ENCODE measurements at regions not wholly inside any gene's neighbourhood (a gene's known extent, or its start where the extent isn't known, plus 50 kb on each side); places are given as distances from the start of the nearest gene placed in this dataset.

DNA sequence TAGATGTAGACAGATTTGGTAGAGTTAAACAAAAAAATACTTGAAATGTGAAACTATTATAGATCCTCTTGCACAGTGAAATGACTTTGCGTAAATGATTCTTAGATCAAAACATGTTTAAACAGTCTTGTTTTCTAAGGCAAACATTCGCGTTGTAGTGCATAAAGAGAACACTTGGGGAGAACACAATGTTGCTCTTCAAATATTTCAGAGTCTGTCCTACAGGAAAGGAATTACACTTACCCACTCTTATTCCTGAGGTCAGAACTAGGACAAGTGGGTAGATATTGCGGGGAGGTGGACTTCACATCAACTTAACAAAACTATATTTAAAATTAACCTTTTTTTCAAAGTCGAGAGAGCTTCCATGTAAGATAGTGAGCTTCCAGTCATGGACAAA is 183.5 kb upstream of the PCSK2 start:
- DNase-seq (ENCODE audit: low read depth, low spot score): no peak
- H3K9me1 ChIP-seq (replicated peaks; ENCODE audit: control insufficient read depth, extremely low read depth, insufficient read depth, low read length): no peaks in the 10 kb centered on the region
- no peak overlapping the region for H3K4me2 ChIP-seq (ENCODE audit: insufficient read depth, low read length)
- no peaks in the 10 kb centered on the region for H3K9me3 ChIP-seq (replicated peaks; ENCODE audit: control insufficient read depth, insufficient read depth, low read length)
- H2AFZ ChIP-seq (ENCODE audit: low read depth, low read length): no peak overlapping the region
- H3K4me1 ChIP-seq (ENCODE audit: control insufficient read depth, extremely low read depth, insufficient read depth, low read length): no peaks in the 10 kb centered on the region
- TF ChIP-seq JUN (IDR thresholded peaks at IDR 0.05; ENCODE audit: borderline replicate concordance, insufficient read depth, insufficient read length, low read depth) (no peak), POLR2AphosphoS5 (IDR thresholded peaks at IDR 0.05; ENCODE audit: insufficient read depth, low read depth, low read length) (no peak), GATA2 (IDR thresholded peaks at IDR 0.05; ENCODE audit: insufficient read depth, insufficient read length, low read depth, low read length) (no peak), POLR2A (IDR thresholded peaks at IDR 0.05; ENCODE audit: low read depth, low read length) (no peak), EZH2 (IDR thresholded peaks at IDR 0.05; ENCODE audit: borderline replicate concordance, low read depth, low read length, severe bottlenecking) (no peak), FOS (IDR thresholded peaks at IDR 0.05; ENCODE audit: borderline replicate concordance, insufficient read depth, low read length) (no peak), MYC (IDR thresholded peaks at IDR 0.05; ENCODE audit: low read depth, low read length) (no peak)
- TF ChIP-seq, protein P1, sequence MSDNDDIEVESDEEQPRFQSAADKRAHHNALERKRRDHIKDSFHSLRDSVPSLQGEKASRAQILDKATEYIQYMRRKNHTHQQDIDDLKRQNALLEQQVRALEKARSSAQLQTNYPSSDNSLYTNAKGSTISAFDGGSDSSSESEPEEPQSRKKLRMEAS (IDR thresholded peaks at IDR 0.05; ENCODE audit: insufficient read depth, insufficient read length): no peak
- TF ChIP-seq, protein P2, sequence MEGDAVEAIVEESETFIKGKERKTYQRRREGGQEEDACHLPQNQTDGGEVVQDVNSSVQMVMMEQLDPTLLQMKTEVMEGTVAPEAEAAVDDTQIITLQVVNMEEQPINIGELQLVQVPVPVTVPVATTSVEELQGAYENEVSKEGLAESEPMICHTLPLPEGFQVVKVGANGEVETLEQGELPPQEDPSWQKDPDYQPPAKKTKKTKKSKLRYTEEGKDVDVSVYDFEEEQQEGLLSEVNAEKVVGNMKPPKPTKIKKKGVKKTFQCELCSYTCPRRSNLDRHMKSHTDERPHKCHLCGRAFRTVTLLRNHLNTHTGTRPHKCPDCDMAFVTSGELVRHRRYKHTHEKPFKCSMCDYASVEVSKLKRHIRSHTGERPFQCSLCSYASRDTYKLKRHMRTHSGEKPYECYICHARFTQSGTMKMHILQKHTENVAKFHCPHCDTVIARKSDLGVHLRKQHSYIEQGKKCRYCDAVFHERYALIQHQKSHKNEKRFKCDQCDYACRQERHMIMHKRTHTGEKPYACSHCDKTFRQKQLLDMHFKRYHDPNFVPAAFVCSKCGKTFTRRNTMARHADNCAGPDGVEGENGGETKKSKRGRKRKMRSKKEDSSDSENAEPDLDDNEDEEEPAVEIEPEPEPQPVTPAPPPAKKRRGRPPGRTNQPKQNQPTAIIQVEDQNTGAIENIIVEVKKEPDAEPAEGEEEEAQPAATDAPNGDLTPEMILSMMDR (IDR thresholded peaks at IDR 0.05; ENCODE audit: extremely low read depth in 1 of 2, insufficient read depth in 1 of 2, low read depth in 1 of 2, low read length in 2 of 2): no peak
- H3K36me3 ChIP-seq (ENCODE audit: control insufficient read depth in 2 of 2, extremely low read depth in 1 of 2, insufficient read depth in 2 of 2, low read length in 2 of 2): no peaks in the 10 kb centered on the region
- H3K4me3 ChIP-seq (replicated peaks in 1 of 3; ENCODE audit: insufficient read depth in 1 of 3, low read depth in 1 of 3, low read length in 3 of 3): no peak overlapping the region
- intact Hi-C loops (cut with micrococcal nuclease) (no loop called here), dilution Hi-C loops (cut with MboI; ENCODE audit: extremely low pct_ligation_motif_present, low sequenced_read_pairs) (no loop called here)
- BruUV-seq (replicated peaks): no TSS peak
- no peaks in the 10 kb centered on the region for H3K79me2 ChIP-seq (ENCODE audit: control insufficient read depth, insufficient read depth, low read length)
- H3K27me3 ChIP-seq (ENCODE audit: control insufficient read depth in 2 of 2, insufficient read depth in 2 of 2, low read length in 2 of 2): no peaks in the 10 kb centered on the region
- CTCF ChIA-PET: no interaction called here
- H3K27ac ChIP-seq (ENCODE audit: insufficient read depth, low read depth, low read length): no peak overlapping the region
- H4K20me1 ChIP-seq (replicated peaks; ENCODE audit: control insufficient read depth, extremely low read depth, insufficient read depth, low read length): no peaks in the 10 kb centered on the region
- POLR2A ChIA-PET: no interaction called here
- no peak for FAIRE-seq
- no peak overlapping the region for H3K9ac ChIP-seq (replicated peaks; ENCODE audit: extremely low read depth, insufficient read depth, low read length)
